Left renal pelvis (tissue), 4 donors: ENCODE measurements at regions not wholly inside any gene's neighbourhood (a gene's known extent, or its start where the extent isn't known, plus 50 kb on each side); places are given as distances from the start of the nearest gene placed in this dataset.

Source experiments
- DNase-seq, 4 donors: peaks; one replicate each; pipeline ENCODE4 v3.0.0-alpha.2; 2013; ENCODE audit warnings: low read depth in 4 of 4, low spot score in 3 of 4

DNA sequence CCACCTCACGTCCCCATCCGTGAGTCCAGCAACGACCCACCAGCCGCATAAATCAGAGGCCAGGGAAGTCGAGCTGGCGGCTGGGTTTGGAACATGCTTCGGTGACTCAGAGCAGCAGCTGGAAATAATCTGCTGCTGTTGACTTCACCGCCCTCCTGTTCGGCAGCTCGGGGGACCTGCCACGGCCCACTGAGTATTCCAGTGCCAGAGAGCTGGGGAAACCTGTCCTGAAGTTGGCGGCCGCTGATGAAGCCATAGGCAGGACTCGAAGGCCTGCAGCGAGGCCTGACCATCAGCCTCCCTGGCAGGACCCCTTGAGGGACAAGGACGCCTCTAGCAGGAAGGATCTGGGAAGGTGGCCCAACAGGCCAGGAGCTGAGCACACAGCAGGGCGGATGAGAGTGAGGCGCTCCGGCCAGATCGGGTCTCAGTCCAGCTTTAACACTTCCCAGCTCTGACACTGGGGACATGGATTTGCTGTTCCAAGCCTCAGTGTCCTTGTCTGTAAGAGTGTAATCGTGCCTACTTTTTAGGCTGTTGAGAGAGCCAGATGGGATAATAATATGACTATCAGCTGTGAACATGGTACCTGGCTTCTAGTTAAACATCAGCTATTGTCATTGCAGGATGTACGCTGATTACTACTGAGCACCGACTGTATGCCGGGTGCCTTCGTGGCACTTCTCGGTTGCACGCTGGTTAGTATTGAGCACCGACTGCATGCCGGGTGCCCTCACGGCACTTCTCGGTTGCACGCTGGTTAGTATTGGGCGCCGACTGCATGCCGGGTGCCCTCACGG is 50.4 kb upstream of the CIBAR2 start:
- DNase-seq, result no peak

- DNase-seq, result no peak
These were observed 51.2 kb upstream of the CIBAR2 start for GRCh38 chr16:85163278-85164112.

DNA sequence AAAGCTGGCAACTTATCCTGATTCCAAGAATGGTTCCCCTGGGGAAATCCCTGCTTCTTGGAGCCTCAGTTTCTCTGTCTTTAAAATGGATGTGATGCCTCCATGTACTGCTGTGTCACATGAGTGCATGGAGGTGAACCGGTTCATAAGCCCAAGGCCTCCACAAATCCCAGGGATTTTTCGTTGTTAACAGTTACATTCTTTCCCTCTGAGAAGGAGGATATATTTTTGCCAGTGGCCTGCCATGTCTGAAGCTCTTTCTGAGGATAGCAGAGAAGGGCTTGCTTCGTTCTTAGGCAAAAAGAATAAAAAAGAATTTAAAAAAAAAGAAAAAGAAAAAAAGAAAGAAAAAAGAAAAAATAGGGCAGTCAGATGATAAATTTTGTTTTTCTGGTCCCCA is 52.2 kb upstream of the CIBAR2 start:
- DNase-seq, result no peak

GRCh38 chr16:85164838-85165516 is 52.7 kb upstream of the CIBAR2 start:
- no peak for DNase-seq

GRCh38 chr16:85165781-85166180 is 53.5 kb upstream of the CIBAR2 start:
- no peak for DNase-seq

- no peak for DNase-seq
These were observed 54.0 kb upstream of the CIBAR2 start for GRCh38 chr16:85166281-85166680.

GRCh38 chr16:85166699-85167588 is 54.7 kb upstream of the CIBAR2 start:
- no peak for DNase-seq

- no peak for DNase-seq
These were observed 55.6 kb upstream of the CIBAR2 start for GRCh38 chr16:85167589-85168537.

DNA sequence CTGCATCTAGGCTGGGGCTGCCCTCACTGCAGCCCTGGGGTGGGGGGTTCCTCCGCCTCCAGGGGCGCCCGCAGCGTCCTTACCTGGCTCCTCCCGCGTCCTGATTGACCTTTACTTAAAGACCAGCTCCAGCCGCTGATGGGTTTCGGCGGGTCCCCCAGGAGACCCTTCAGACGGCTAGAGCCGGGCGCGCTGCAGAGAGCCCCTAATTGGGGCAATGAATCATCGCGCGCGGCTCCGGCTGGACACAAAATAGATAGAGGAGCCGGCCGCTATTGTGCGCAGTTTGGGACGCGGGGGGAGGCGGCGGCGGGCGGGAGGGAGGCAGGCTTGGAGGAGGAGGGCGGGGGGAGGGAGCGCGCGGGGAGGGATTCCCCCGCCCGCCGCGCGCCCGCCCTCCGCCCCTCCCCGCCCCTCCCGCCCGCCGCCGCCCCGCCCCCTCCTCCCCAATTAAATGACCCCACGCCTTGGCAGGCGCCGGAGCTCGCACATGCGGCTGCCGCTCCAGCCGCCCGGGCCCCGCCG is 56.5 kb upstream of the CIBAR2 start:
- DNase-seq, result no peak

- DNase-seq, result no peak
These were observed 57.2 kb upstream of the CIBAR2 start for GRCh38 chr16:85169333-85170065.

- DNase-seq, result no peak
These were observed 57.8 kb upstream of the CIBAR2 start for GRCh38 chr16:85170066-85170491.

DNA sequence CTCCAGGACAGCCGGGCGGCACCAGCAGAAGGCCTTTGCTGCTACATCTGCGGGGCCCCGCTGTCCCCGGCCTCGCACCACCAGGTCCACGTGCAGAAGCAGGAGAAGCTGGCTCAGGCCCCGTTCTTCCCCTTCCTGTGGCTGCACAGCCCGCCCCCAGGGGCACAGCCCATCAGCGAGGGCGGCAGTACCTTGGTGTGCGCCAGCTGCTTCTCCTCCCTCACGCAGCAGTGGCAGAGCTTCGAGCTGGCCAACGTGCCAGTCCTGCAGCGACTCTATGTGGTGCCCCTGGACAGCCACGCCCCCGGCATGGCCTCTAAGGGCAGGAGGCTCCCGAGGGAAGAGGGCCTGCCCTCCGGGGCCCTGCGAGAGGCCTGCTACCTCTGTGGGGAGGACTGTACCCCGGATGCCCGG is 58.3 kb upstream of the CIBAR2 start:
- DNase-seq, result no peak

- DNase-seq, result no peak
These were observed 58.9 kb upstream of the CIBAR2 start for GRCh38 chr16:85171004-85171758.

DNA sequence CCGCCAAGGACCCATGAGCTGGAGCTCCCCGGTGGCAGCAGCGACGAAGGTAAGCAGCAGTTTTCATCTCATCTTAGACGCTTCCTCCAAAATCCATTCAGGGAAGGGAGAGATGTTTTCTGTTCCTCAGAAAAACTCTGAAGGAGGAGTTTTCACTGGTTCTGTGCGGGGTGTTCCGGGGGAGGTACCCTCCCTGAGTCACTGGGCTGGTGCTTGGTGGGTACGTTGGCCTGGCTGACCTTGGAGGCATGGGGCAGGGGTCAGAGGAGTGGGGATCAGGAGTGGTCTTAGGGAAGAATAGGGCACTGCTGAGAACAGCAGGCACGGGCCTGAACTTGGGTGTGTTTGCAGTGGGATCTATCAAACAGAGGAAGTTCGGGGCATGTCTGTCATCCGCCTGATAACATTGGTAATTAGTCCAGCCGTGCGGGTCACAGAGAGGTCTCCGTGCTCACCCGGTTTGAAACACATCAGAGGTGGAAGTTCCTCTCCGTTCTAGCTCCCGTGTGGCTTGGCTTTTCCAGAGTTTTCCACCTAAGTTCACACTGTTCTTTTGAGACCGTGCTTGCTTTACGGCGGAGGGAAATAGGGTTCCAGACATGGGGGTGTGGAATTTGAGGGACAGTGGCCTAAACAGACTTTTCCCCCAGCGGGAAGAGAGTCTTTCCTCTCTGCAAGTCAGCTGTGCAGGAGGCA is 59.6 kb upstream of the CIBAR2 start:
- no peak for DNase-seq

DNA sequence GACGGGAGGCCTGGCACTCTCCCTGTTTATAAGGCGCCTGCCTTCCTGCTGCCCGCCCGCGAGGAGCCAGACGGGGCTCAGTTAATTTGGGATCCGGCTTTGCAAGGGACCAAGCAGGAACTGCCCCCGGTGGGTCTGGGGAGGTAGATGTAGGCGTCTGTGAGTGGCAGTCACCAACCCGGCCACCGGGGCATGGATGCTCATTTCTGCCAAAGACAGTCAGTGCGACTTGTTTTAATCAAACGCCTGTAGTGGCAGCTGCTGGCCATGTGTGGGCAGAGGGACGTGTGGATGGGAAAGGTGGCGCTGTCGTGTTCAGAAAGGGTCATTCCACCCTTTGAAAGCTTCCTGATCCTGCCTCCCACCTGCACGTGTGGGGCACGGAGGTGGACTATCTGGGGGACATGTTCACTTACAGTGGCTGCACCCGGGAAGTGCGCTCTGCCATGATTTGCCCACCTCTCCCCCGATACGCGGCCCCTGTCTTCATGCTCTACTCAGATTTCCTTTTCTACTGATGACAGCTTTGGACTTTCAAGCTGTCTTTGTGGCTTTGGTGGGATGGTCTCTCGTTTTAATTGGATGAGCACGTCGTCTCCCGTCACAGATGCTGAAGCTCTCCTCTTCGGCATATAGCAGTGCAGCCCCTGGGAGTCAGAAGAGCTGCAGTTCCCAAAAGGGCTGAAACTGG is 60.3 kb upstream of the CIBAR2 start:
- no peak for DNase-seq
